ENCODE measurements at regions not wholly inside any gene's neighbourhood (a gene's known extent, or its start where the extent isn't known, plus 50 kb on each side); places are given as distances from the start of the nearest gene placed in this dataset.

- no peak overlapping the region for H3K9ac ChIP-seq (ENCODE audit: low read depth, low read length)
- DNase-seq = no peak
- H3K27ac ChIP-seq (ENCODE audit: low read length) = no peak overlapping the region
- H3K4me2 ChIP-seq (ENCODE audit: insufficient read depth, low read length) = no peak overlapping the region
- TF ChIP-seq EZH2 (IDR thresholded peaks at IDR 0.05; ENCODE audit: borderline replicate concordance, low read depth, low read length, severe bottlenecking) (no peak), CTCF (IDR thresholded peaks at IDR 0.05; ENCODE audit: borderline replicate concordance, extremely low read depth, low read length, poor library complexity, severe bottlenecking) (no peak)
- no peaks in the 10 kb centered on the region for H3K27me3 ChIP-seq (ENCODE audit: insufficient read depth, low read length, poor library complexity)
- H3K4me1 ChIP-seq (ENCODE audit: insufficient read depth, low read length) = no peaks in the 10 kb centered on the region
- no peaks in the 10 kb centered on the region for H3K9me3 ChIP-seq (ENCODE audit: insufficient read depth, low read length, severe bottlenecking)
- H3K36me3 ChIP-seq (ENCODE audit: insufficient read depth, low read length) = no peaks in the 10 kb centered on the region
- H2AFZ ChIP-seq (ENCODE audit: low read depth, low read length) = no peak overlapping the region
- no peaks in the 10 kb centered on the region for H3K79me2 ChIP-seq (ENCODE audit: insufficient read depth, low read length)
- no peak for ATAC-seq (ENCODE audit: insufficient read depth, low read depth)
- no peaks in the 10 kb centered on the region for H4K20me1 ChIP-seq (ENCODE audit: insufficient read depth, low read length)
- H3K4me3 ChIP-seq (ENCODE audit: low read depth in 1 of 2, low read length in 2 of 2) = no peak overlapping the region
These were observed 894.4 kb downstream of the FAT4 start for GRCh38 chr4:126209147-126209546.

GRCh38 chr4:126213996-126214395 lies 899.2 kb downstream of the FAT4 start:
- Histone ChIP-seq H3K4me1 (ENCODE audit: insufficient read depth, low read length) (no peaks in the 10 kb centered on the region), H2AFZ (ENCODE audit: low read depth, low read length) (no peak overlapping the region), H3K4me2 (ENCODE audit: insufficient read depth, low read length) (no peak overlapping the region), H3K36me3 (ENCODE audit: insufficient read depth, low read length) (no peaks in the 10 kb centered on the region), H3K27me3 (ENCODE audit: insufficient read depth, low read length, poor library complexity) (no peaks in the 10 kb centered on the region), H3K9ac (ENCODE audit: low read depth, low read length) (no peak overlapping the region), H3K79me2 (ENCODE audit: insufficient read depth, low read length) (no peaks in the 10 kb centered on the region), H3K27ac (ENCODE audit: low read length) (no peak overlapping the region), H3K9me3 (ENCODE audit: insufficient read depth, low read length, severe bottlenecking) (no peaks in the 10 kb centered on the region), H3K4me3 (ENCODE audit: low read depth in 1 of 2, low read length in 2 of 2) (no peak overlapping the region), H4K20me1 (ENCODE audit: insufficient read depth, low read length) (no peaks in the 10 kb centered on the region)
- DNase-seq (no peak), ATAC-seq (ENCODE audit: insufficient read depth, low read depth) (no peak)
- TF ChIP-seq CTCF (IDR thresholded peaks at IDR 0.05; ENCODE audit: borderline replicate concordance, extremely low read depth, low read length, poor library complexity, severe bottlenecking) (no peak), EZH2 (IDR thresholded peaks at IDR 0.05; ENCODE audit: borderline replicate concordance, low read depth, low read length, severe bottlenecking) (no peak)

- no peaks in the 10 kb centered on the region for H4K20me1 ChIP-seq (ENCODE audit: insufficient read depth, low read length)
- DNase-seq (no peak), ATAC-seq (ENCODE audit: insufficient read depth, low read depth) (no peak)
- no peaks in the 10 kb centered on the region for H3K27me3 ChIP-seq (ENCODE audit: insufficient read depth, low read length, poor library complexity)
- H3K36me3 ChIP-seq (ENCODE audit: insufficient read depth, low read length) = no peaks in the 10 kb centered on the region
- H3K4me2 ChIP-seq (ENCODE audit: insufficient read depth, low read length) = no peak overlapping the region
- H3K79me2 ChIP-seq (ENCODE audit: insufficient read depth, low read length) = no peaks in the 10 kb centered on the region
- H3K4me3 ChIP-seq (ENCODE audit: low read depth in 1 of 2, low read length in 2 of 2) = no peak overlapping the region
- H2AFZ ChIP-seq (ENCODE audit: low read depth, low read length) = no peak overlapping the region
- no peak overlapping the region for H3K9ac ChIP-seq (ENCODE audit: low read depth, low read length)
- no peak overlapping the region for H3K27ac ChIP-seq (ENCODE audit: low read length)
- TF ChIP-seq CTCF (IDR thresholded peaks at IDR 0.05; ENCODE audit: borderline replicate concordance, extremely low read depth, low read length, poor library complexity, severe bottlenecking) = no peak
- no peak for TF ChIP-seq EZH2 (IDR thresholded peaks at IDR 0.05; ENCODE audit: borderline replicate concordance, low read depth, low read length, severe bottlenecking)
- no peaks in the 10 kb centered on the region for H3K9me3 ChIP-seq (ENCODE audit: insufficient read depth, low read length, severe bottlenecking)
- no peaks in the 10 kb centered on the region for H3K4me1 ChIP-seq (ENCODE audit: insufficient read depth, low read length)
These were observed 901.0 kb downstream of the FAT4 start for GRCh38 chr4:126215759-126216158.

GRCh38 chr4:126216611-126217010 lies 901.9 kb downstream of the FAT4 start:
- ATAC-seq (ENCODE audit: insufficient read depth, low read depth) (no peak), DNase-seq (no peak)
- Histone ChIP-seq H3K4me1 (ENCODE audit: insufficient read depth, low read length) (no peaks in the 10 kb centered on the region), H3K9ac (ENCODE audit: low read depth, low read length) (no peak overlapping the region), H3K36me3 (ENCODE audit: insufficient read depth, low read length) (no peaks in the 10 kb centered on the region), H2AFZ (ENCODE audit: low read depth, low read length) (no peak overlapping the region), H3K9me3 (ENCODE audit: insufficient read depth, low read length, severe bottlenecking) (no peaks in the 10 kb centered on the region), H3K4me2 (ENCODE audit: insufficient read depth, low read length) (no peak overlapping the region), H3K79me2 (ENCODE audit: insufficient read depth, low read length) (no peaks in the 10 kb centered on the region), H3K27ac (ENCODE audit: low read length) (no peak overlapping the region), H3K27me3 (ENCODE audit: insufficient read depth, low read length, poor library complexity) (no peaks in the 10 kb centered on the region), H4K20me1 (ENCODE audit: insufficient read depth, low read length) (no peaks in the 10 kb centered on the region), H3K4me3 (ENCODE audit: low read depth in 1 of 2, low read length in 2 of 2) (no peak overlapping the region)
- no peak for TF ChIP-seq CTCF (IDR thresholded peaks at IDR 0.05; ENCODE audit: borderline replicate concordance, extremely low read depth, low read length, poor library complexity, severe bottlenecking)
- TF ChIP-seq EZH2 (IDR thresholded peaks at IDR 0.05; ENCODE audit: borderline replicate concordance, low read depth, low read length, severe bottlenecking) = no peak
